Colonic mucosa (tissue), 4 donors: ENCODE measurements at regions not wholly inside any gene's neighbourhood (a gene's known extent, or its start where the extent isn't known, plus 50 kb on each side); places are given as distances from the start of the nearest gene placed in this dataset.

ENCODE experiments used
- DNase-seq: peaks from one replicate; pipeline ENCODE4 v3.0.0-alpha.2; 2020
- H3K27ac ChIP-seq: fragments of 200-600 bp; one replicate; pipeline ENCODE4 v1.8.0; 2021
- H3K27me3 ChIP-seq: fragments of 200-600 bp; one replicate; pipeline ENCODE4 v1.8.0; 2021
- H3K36me3 ChIP-seq: fragments of 200-600 bp; one replicate; pipeline ENCODE4 v1.8.0; 2021
- H3K4me1 ChIP-seq: fragments of 200-600 bp; one replicate; pipeline ENCODE4 v1.8.0; 2021; ENCODE audit warnings: mild to moderate bottlenecking
- H3K4me3 ChIP-seq: fragments of 200-600 bp; one replicate; pipeline ENCODE4 v1.8.0; 2021
- H3K9ac ChIP-seq, 2 donors: one replicate each; pipeline ENCODE4 v1.7.0; 2013; ENCODE audit warnings: control low read depth in 2 of 2, low read depth in 2 of 2, low read length in 2 of 2
- H3K9me3 ChIP-seq: fragments of 200-600 bp; one replicate; pipeline ENCODE4 v1.8.0; 2021
- CTCF ChIP-seq: fragments of 200-600 bp; IDR thresholded peaks from one replicate; pipeline ENCODE4 v1.8.0; 2022; ENCODE audit warnings: antibody characterized with exemption, mild to moderate bottlenecking
- intact Hi-C: fragments of 100-400 bp; cut with DNase I; formaldehyde crosslinking; loops from one replicate; pipeline ENCODE4 v1.14.1; 2022
- donor health status: healthy.
- donor health status: DM: no; HTN: no; CAD: no.
- donor health status: DM: no; HTN: no; CAD: no.

DNA sequence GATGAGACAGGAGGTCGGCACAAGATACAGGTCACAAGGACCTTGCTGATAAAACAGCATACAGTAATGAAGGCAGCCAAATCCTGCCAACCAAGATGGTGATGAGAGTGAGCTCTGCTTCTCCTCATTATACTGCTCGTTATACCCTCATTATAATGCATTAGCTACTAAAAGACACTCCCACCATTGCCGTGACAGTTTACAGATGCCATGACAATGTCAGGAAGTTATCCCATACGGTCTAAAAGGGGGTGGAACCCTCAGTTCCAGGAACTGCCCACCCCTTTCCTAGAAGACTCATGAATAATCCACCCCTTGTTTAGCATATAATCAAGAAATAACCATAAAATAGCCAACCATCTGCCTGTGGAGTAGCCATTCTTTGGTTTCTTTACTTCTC is 224.2 kb downstream of the RBM43 start:
- no peak for TF ChIP-seq CTCF
- DNase-seq, result no peak
- no peak overlapping the region for H3K9ac ChIP-seq
- no peaks in the 10 kb centered on the region for H3K36me3 ChIP-seq
- no peaks in the 10 kb centered on the region for H3K27me3 ChIP-seq
- intact Hi-C loops, result no loop called here
- H3K4me3 ChIP-seq, result no peak overlapping the region
- no peak overlapping the region for H3K27ac ChIP-seq
- H3K9me3 ChIP-seq, result no peaks in the 10 kb centered on the region
- no peaks in the 10 kb centered on the region for H3K4me1 ChIP-seq

- no peaks in the 10 kb centered on the region for H3K4me1 ChIP-seq
- no peaks in the 10 kb centered on the region for H3K27me3 ChIP-seq
- H3K4me3 ChIP-seq, result no peak overlapping the region
- no peaks in the 10 kb centered on the region for H3K36me3 ChIP-seq
- no peak for TF ChIP-seq CTCF
- H3K9ac ChIP-seq, result no peak overlapping the region
- no peak for DNase-seq
- intact Hi-C loops, result no loop called here
- no peaks in the 10 kb centered on the region for H3K9me3 ChIP-seq
- no peak overlapping the region for H3K27ac ChIP-seq
Observed at GRCh38 chr2:151033271-151034248, 228.1 kb downstream of the RBM43 start.

GRCh38 chr2:151032741-151033191 is 228.9 kb downstream of the RBM43 start:
- no peak overlapping the region for H3K4me3 ChIP-seq
- no peak overlapping the region for H3K27ac ChIP-seq
- H3K9me3 ChIP-seq, result no peaks in the 10 kb centered on the region
- DNase-seq, result no peak
- no peak overlapping the region for H3K9ac ChIP-seq
- no peaks in the 10 kb centered on the region for H3K27me3 ChIP-seq
- TF ChIP-seq CTCF, result no peak
- no peaks in the 10 kb centered on the region for H3K4me1 ChIP-seq
- intact Hi-C loops, result no loop called here
- no peaks in the 10 kb centered on the region for H3K36me3 ChIP-seq

GRCh38 chr2:151030663-151031230 is 230.9 kb downstream of the RBM43 start:
- DNase-seq, result no peak
- H3K27me3 ChIP-seq, result no peaks in the 10 kb centered on the region
- H3K4me3 ChIP-seq, result no peak overlapping the region
- no peaks in the 10 kb centered on the region for H3K36me3 ChIP-seq
- TF ChIP-seq CTCF, result no peak
- H3K9ac ChIP-seq, result no peak overlapping the region
- intact Hi-C loops, result no loop called here
- H3K27ac ChIP-seq, result no peak overlapping the region
- no peaks in the 10 kb centered on the region for H3K4me1 ChIP-seq
- no peaks in the 10 kb centered on the region for H3K9me3 ChIP-seq

DNA sequence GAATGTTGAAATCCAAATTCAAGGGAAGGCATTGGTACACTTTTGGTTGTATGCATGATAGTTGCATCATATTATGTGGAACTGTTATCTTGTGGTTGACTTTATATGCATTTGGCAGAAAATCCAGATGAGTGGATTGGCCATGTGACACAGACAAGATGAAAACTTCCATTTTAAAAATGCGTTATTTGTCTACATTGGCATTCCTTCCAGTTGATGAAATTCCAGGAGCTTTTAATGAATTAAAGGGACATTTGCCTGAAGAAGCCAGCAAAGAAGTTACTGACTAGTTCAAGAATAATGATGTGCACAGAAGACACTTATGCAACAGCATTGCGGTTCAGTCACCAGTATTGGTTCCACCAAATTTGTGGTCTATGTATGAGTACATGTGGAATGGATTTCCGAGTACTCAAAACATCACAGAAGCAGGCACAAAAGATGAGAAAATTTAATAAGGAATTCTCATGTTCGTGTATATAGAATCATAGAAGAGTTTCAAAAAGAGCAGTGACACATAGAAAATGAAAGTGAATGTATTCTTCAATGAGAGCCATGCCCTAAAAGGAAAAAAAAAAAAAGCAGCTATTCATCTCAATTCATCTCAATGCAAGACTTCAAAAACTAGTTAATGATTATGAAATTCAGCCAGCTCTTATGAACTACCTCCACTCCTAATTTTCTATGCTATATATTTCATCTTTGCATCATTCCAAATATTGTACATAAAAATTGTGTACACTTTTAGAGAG is 232.1 kb downstream of the RBM43 start:
- H3K36me3 ChIP-seq, result no peaks in the 10 kb centered on the region
- no peak for TF ChIP-seq CTCF
- H3K4me1 ChIP-seq, result no peaks in the 10 kb centered on the region
- intact Hi-C loops, result no loop called here
- no peak overlapping the region for H3K9ac ChIP-seq
- H3K27me3 ChIP-seq, result no peaks in the 10 kb centered on the region
- no peak for DNase-seq
- H3K4me3 ChIP-seq, result no peak overlapping the region
- no peak overlapping the region for H3K27ac ChIP-seq
- H3K9me3 ChIP-seq, result no peaks in the 10 kb centered on the region
